DND-41 (cell line): ENCODE measurements at regions not wholly inside any gene's neighbourhood (a gene's known extent, or its start where the extent isn't known, plus 50 kb on each side); places are given as distances from the start of the nearest gene placed in this dataset.

Experiments
- ATAC-seq: fragments of 200-7000 bp; cut with Tn5 transposase; 3 replicates; pipeline ENCODE4 v1.9.1; 2021; ENCODE audit warnings: low read depth; ENCODE audit not compliant: insufficient read depth
- DNase-seq: peaks from one replicate; pipeline ENCODE4 v3.0.0-alpha.2; 2020
- H2AFZ ChIP-seq: 2 replicates; pipeline ENCODE4 v1.6.0; 2012; ENCODE audit warnings: low read depth, low read length
- H3K27ac ChIP-seq: 2 replicates; pipeline ENCODE4 v1.5.1; 2012; ENCODE audit warnings: low read length, inconsistent platforms
- H3K27me3 ChIP-seq: fragments of 200-600 bp; sonication (generic); 2 replicates; pipeline ENCODE4 v1.6.0; 2012; ENCODE audit warnings: low read length, mild to moderate bottlenecking, inconsistent platforms; ENCODE audit not compliant: insufficient read depth, poor library complexity
- H3K36me3 ChIP-seq: 2 replicates; pipeline ENCODE4 v1.5.1; 2012; ENCODE audit warnings: low read length, inconsistent platforms; ENCODE audit not compliant: insufficient read depth
- H3K4me1 ChIP-seq: 2 replicates; pipeline ENCODE4 v1.5.1; 2012; ENCODE audit warnings: mild to moderate bottlenecking, low read length; ENCODE audit not compliant: insufficient read depth
- H3K4me2 ChIP-seq: 2 replicates; pipeline ENCODE4 v1.6.0; 2012; ENCODE audit warnings: mild to moderate bottlenecking, moderate library complexity, low read length, inconsistent platforms; ENCODE audit not compliant: insufficient read depth
- H3K4me3 ChIP-seq, 2 experiments: fragments of 200-600 bp in 1 of 2; shearing (Covaris generic) in 1 of 2; 2 replicates each; pipeline ENCODE4 v1.5.1; 2012 to 2016; ENCODE audit warnings: inconsistent platforms in 2 of 2, low read length in 2 of 2, mild to moderate bottlenecking in 2 of 2, low read depth in 1 of 2, moderate library complexity in 1 of 2
- H3K79me2 ChIP-seq: 2 replicates; pipeline ENCODE4 v1.6.0; 2012; ENCODE audit warnings: low read length, inconsistent platforms; ENCODE audit not compliant: insufficient read depth
- H3K9ac ChIP-seq: 2 replicates; pipeline ENCODE4 v1.6.0; 2012; ENCODE audit warnings: low read depth, mild to moderate bottlenecking, inconsistent platforms, low read length, moderate library complexity
- H3K9me3 ChIP-seq: 2 replicates; pipeline ENCODE4 v1.5.1; 2012; ENCODE audit warnings: low read length, moderate library complexity, mild to moderate bottlenecking, inconsistent platforms; ENCODE audit not compliant: insufficient read depth, severe bottlenecking
- H4K20me1 ChIP-seq: 2 replicates; pipeline ENCODE4 v1.6.0; 2012; ENCODE audit warnings: low read length; ENCODE audit not compliant: insufficient read depth
- CTCF ChIP-seq: IDR thresholded peaks from 2 replicates; pipeline ENCODE4 v1.5.1; 2012; ENCODE audit warnings: borderline replicate concordance, low read length, moderate library complexity, mild to moderate bottlenecking; ENCODE audit not compliant: poor library complexity, severe bottlenecking; ENCODE audit errors: extremely low read depth
- EZH2 ChIP-seq: IDR thresholded peaks from 3 replicates; pipeline ENCODE4 v1.6.1; 2012; ENCODE audit warnings: borderline replicate concordance, low read depth, mild to moderate bottlenecking, moderate library complexity, low read length, inconsistent platforms; ENCODE audit not compliant: severe bottlenecking

DNA sequence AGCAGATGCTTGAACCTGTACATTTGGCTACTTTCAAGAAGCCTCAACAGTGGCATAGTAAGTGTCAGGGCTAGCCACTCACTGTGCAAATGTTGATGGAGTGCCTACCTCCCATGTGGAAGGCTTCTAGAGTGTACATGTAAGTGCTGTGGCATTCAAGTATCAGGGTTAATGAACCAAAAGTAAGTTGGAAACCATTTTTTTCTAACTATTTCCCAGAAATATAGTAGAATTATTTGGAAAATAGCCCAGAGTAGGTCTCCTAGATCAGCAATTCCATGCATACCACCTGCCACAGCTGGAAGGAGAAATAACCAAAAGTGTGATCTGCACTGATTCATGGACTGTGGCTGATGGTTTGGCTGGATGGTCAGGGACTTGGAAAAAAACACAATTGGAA lies 53.3 kb downstream of the FOXD1 start:
- H3K9ac ChIP-seq = no peak overlapping the region
- TF ChIP-seq EZH2 = no peak
- TF ChIP-seq CTCF = no peak
- no peaks in the 10 kb centered on the region for H3K36me3 ChIP-seq
- H3K4me1 ChIP-seq = no peaks in the 10 kb centered on the region
- H4K20me1 ChIP-seq = no peaks in the 10 kb centered on the region
- H3K27ac ChIP-seq = no peak overlapping the region
- H2AFZ ChIP-seq = no peak overlapping the region
- no peaks in the 10 kb centered on the region for H3K27me3 ChIP-seq
- H3K9me3 ChIP-seq = no peaks in the 10 kb centered on the region
- DNase-seq = no peak
- no peak overlapping the region for H3K4me2 ChIP-seq
- ATAC-seq = no peak
- H3K79me2 ChIP-seq = no peaks in the 10 kb centered on the region
- H3K4me3 ChIP-seq = no peak overlapping the region

- H3K27ac ChIP-seq = no peak overlapping the region
- ATAC-seq = no peak
- DNase-seq = no peak
- no peaks in the 10 kb centered on the region for H3K4me1 ChIP-seq
- H3K27me3 ChIP-seq = no peaks in the 10 kb centered on the region
- no peaks in the 10 kb centered on the region for H3K9me3 ChIP-seq
- no peak overlapping the region for H2AFZ ChIP-seq
- H3K36me3 ChIP-seq = no peaks in the 10 kb centered on the region
- H3K4me2 ChIP-seq = no peak overlapping the region
- TF ChIP-seq EZH2 = no peak
- no peak overlapping the region for H3K4me3 ChIP-seq
- no peaks in the 10 kb centered on the region for H3K79me2 ChIP-seq
- no peak overlapping the region for H3K9ac ChIP-seq
- no peaks in the 10 kb centered on the region for H4K20me1 ChIP-seq
Measured at GRCh38 chr5:73394610-73395009, 54.0 kb downstream of the FOXD1 start.

DNA sequence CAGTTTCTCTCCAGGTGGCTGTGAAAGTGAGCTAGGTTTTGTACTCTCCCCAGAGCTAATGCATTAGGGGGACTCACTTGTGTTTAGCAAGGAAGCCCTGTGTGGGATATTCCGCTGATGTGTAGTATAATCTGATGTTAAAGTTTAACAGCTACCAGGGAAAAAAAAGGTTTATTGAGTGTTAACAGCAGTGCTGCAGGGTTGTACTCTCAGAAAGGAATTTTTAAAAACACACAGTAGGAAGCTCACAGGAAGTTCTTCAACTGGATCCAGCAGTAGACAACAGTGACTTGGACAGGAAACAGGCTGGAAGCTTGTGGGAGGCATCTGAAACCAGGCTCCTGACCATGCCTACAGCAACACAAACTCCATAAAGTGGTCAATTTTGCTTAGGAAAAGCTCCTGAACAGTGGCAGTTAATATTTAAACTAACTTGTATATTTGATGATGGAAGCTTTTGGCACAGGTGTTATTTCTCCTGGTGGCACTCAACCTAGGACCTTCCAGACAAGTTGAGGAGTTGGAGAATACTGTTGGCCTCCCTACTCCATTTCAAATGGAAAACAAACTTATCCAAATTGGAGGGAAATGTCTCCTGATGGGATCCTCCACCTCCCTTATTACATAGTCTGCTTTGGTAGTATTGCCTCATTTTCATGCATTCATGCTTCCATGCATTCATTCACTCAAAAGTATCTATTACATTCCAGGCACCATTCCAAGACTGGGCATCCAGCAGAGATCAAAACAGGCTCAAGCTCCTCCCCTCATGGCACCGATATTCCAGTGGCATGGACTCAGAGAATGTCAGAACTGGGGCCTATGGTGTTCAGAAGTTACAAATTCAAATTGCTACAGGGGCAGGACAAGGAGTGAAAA lies 54.7 kb downstream of the FOXD1 start:
- Histone ChIP-seq H3K79me2 (no peaks in the 10 kb centered on the region), H3K27me3 (no peaks in the 10 kb centered on the region), H3K27ac (no peak overlapping the region), H4K20me1 (no peaks in the 10 kb centered on the region), H3K9me3 (no peaks in the 10 kb centered on the region), H3K9ac (no peak overlapping the region), H3K4me2 (no peak overlapping the region), H3K36me3 (no peaks in the 10 kb centered on the region), H2AFZ (no peak overlapping the region), H3K4me1 (peaks cover 7% of the 10 kb centered on the region), H3K4me3 (no peak overlapping the region)
- DNase-seq = no peak
- no peak for ATAC-seq
- TF ChIP-seq EZH2 (no peak), CTCF (no peak)

DNA sequence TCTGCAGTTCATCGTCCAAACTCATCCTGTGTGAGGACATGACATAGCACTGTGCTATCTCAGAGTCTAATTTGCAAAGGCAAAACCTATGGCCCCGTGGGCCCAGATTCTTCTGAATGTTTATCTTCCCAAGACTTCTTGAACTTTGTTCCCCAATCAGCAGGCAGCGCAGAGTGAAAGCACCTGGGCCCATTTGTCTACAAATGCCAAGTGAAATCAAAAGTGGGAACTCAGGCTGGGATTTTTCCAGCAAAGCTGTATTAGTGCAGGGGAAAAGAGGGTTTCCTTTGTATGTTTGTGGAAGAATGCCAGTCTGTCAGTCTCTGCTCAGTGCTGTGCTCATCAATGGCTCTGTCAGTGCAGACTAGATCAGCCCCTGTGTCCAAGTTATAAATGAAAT lies 55.8 kb downstream of the FOXD1 start:
- no peak overlapping the region for H2AFZ ChIP-seq
- TF ChIP-seq CTCF (no peak), EZH2 (no peak)
- no peak overlapping the region for H3K27ac ChIP-seq
- H3K36me3 ChIP-seq = no peaks in the 10 kb centered on the region
- no peaks in the 10 kb centered on the region for H3K9me3 ChIP-seq
- H3K4me1 ChIP-seq = peaks cover 18% of the 10 kb centered on the region
- H3K4me3 ChIP-seq = no peak overlapping the region
- no peaks in the 10 kb centered on the region for H3K27me3 ChIP-seq
- ATAC-seq (no peak), DNase-seq (no peak)
- no peaks in the 10 kb centered on the region for H4K20me1 ChIP-seq
- no peak overlapping the region for H3K4me2 ChIP-seq
- H3K9ac ChIP-seq = no peak overlapping the region
- H3K79me2 ChIP-seq = no peaks in the 10 kb centered on the region
